ENCODE measurements at regions not wholly inside any gene's neighbourhood (a gene's known extent, or its start where the extent isn't known, plus 50 kb on each side); places are given as distances from the start of the nearest gene placed in this dataset.

GRCh38 chr14:61167642-61168041 is 113.5 kb downstream of the TMEM30B start:
- peaks cover 1% of the 10 kb centered on the region for H3K9me3 Mint-ChIP-seq (ENCODE audit: unreplicated experiment)
- TF ChIP-seq, protein P1, sequence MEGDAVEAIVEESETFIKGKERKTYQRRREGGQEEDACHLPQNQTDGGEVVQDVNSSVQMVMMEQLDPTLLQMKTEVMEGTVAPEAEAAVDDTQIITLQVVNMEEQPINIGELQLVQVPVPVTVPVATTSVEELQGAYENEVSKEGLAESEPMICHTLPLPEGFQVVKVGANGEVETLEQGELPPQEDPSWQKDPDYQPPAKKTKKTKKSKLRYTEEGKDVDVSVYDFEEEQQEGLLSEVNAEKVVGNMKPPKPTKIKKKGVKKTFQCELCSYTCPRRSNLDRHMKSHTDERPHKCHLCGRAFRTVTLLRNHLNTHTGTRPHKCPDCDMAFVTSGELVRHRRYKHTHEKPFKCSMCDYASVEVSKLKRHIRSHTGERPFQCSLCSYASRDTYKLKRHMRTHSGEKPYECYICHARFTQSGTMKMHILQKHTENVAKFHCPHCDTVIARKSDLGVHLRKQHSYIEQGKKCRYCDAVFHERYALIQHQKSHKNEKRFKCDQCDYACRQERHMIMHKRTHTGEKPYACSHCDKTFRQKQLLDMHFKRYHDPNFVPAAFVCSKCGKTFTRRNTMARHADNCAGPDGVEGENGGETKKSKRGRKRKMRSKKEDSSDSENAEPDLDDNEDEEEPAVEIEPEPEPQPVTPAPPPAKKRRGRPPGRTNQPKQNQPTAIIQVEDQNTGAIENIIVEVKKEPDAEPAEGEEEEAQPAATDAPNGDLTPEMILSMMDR (IDR thresholded peaks at IDR 0.05; ENCODE audit: partially characterized antibody, unreplicated experiment), result no peak
- no peaks in the 10 kb centered on the region for H3K36me3 Mint-ChIP-seq (ENCODE audit: unreplicated experiment)
- DNase-seq, result no peak
- H3K27me3 Mint-ChIP-seq (ENCODE audit: unreplicated experiment), result no peaks in the 10 kb centered on the region
- H3K4me1 Mint-ChIP-seq (ENCODE audit: low read depth, unreplicated experiment), result peaks cover 2% of the 10 kb centered on the region
- H3K27ac Mint-ChIP-seq (ENCODE audit: unreplicated experiment), result no peak overlapping the region
- H3K4me3 Mint-ChIP-seq (ENCODE audit: unreplicated experiment), result no peak overlapping the region

- no peak for DNase-seq
- no peak overlapping the region for H3K4me3 Mint-ChIP-seq (ENCODE audit: unreplicated experiment)
- H3K9me3 Mint-ChIP-seq (ENCODE audit: unreplicated experiment), result peaks cover under 1% of the 10 kb centered on the region
- TF ChIP-seq, protein P1 (IDR thresholded peaks at IDR 0.05; ENCODE audit: partially characterized antibody, unreplicated experiment), result no peak
- no peak overlapping the region for H3K27ac Mint-ChIP-seq (ENCODE audit: unreplicated experiment)
- no peaks in the 10 kb centered on the region for H3K4me1 Mint-ChIP-seq (ENCODE audit: low read depth, unreplicated experiment)
- H3K27me3 Mint-ChIP-seq (ENCODE audit: unreplicated experiment), result no peaks in the 10 kb centered on the region
- H3K36me3 Mint-ChIP-seq (ENCODE audit: unreplicated experiment), result peaks cover 4% of the 10 kb centered on the region
Observed at GRCh38 chr14:61160798-61161197, 120.3 kb downstream of the TMEM30B start.

DNA sequence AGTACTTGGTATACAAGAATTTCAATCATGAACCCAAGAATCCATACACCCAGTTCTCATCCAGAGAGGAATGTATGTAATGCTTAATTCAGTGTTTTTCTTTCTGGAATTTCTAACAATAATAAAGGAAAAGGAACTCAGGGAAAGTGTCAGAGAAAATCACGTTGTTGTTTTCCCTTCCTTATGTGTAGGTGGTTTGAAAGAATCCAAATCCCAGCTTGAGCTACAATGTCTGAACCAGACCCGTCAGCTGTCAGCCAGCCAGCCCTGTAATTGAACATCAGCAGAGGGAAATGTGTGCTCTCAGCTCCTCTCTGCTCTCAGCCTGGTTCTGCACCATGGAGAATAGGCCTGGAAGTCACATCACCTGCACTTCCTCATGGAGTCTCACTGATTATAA is 126.5 kb downstream of the TMEM30B start:
- Mint-ChIP-seq H3K27me3 (ENCODE audit: unreplicated experiment) (peaks cover 16% of the 10 kb centered on the region), H3K27ac (ENCODE audit: unreplicated experiment) (peak overlapping the region; percentile 96), H3K4me1 (ENCODE audit: low read depth, unreplicated experiment) (peaks cover 26% of the 10 kb centered on the region), H3K9me3 (ENCODE audit: unreplicated experiment) (peaks cover 31% of the 10 kb centered on the region), H3K36me3 (ENCODE audit: unreplicated experiment) (no peaks in the 10 kb centered on the region), H3K4me3 (ENCODE audit: unreplicated experiment) (no peak overlapping the region)
- TF ChIP-seq, protein P1 (IDR thresholded peaks at IDR 0.05; ENCODE audit: partially characterized antibody, unreplicated experiment), result no peak
- DNase-seq, result no peak

DNA sequence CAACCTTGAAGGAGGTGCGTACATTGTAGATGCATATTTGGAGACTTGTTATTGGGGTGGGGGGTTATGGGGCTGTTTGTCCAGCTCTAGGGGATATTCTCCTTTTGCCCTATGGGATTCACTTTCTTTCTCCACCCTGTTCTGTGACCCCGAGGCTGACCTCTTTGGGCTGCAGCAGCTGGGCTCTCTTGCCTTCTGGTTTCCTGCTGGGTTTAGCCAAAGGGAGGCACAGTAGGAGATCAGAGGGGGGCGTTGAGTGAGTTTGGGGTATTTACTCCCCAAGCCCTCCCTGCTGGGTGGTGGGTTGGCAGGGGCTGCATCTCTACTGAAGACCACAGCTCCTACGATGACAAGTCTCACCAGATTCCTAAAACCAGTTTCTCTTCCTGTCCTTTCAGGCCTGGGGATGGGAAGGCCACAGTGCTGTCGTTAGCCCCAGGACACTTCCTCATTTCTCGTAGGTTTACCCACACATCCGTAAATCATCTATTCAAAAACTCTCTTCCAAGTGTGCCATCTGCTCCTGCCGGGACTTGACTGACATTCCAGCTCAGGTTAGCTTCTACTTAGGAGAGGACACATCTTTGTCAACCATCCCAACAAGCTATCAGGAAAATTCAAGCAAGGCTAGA is 127.1 kb downstream of the TMEM30B start:
- TF ChIP-seq, protein P1 (IDR thresholded peaks at IDR 0.05; ENCODE audit: partially characterized antibody, unreplicated experiment), result no peak
- peaks cover 16% of the 10 kb centered on the region for H3K27me3 Mint-ChIP-seq (ENCODE audit: unreplicated experiment)
- peaks cover 31% of the 10 kb centered on the region for H3K9me3 Mint-ChIP-seq (ENCODE audit: unreplicated experiment)
- peak overlapping the region; percentile 75 for H3K4me3 Mint-ChIP-seq (ENCODE audit: unreplicated experiment)
- H3K4me1 Mint-ChIP-seq (ENCODE audit: low read depth, unreplicated experiment), result peaks cover 26% of the 10 kb centered on the region
- peak; percentile 35 for DNase-seq
- no peaks in the 10 kb centered on the region for H3K36me3 Mint-ChIP-seq (ENCODE audit: unreplicated experiment)
- peak overlapping the region; percentile 96 for H3K27ac Mint-ChIP-seq (ENCODE audit: unreplicated experiment)

DNA sequence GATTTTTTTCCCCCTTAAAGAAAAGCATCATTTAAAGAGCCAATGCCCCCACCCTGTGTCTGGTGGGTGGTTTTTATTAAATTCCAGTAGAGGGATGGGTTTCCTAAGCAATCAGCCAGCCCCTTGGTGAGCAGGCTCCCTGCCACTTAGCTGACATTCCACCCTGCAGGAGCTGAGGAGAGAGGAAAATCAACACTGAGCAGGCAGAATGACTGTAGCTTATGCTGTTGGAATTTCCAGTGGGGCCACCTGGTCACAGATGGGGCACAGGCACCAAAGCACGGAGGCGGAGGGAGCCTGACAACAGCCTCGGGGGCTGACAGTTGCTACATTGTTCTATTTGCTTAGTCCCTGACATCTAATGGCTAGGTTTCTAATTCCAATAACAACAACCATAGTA is 127.7 kb downstream of the TMEM30B start:
- H3K27ac Mint-ChIP-seq (ENCODE audit: unreplicated experiment), result peak overlapping the region; percentile 96
- H3K9me3 Mint-ChIP-seq (ENCODE audit: unreplicated experiment), result peaks cover 31% of the 10 kb centered on the region
- H3K4me3 Mint-ChIP-seq (ENCODE audit: unreplicated experiment), result peak overlapping the region; percentile 75
- peaks cover 16% of the 10 kb centered on the region for H3K27me3 Mint-ChIP-seq (ENCODE audit: unreplicated experiment)
- no peaks in the 10 kb centered on the region for H3K36me3 Mint-ChIP-seq (ENCODE audit: unreplicated experiment)
- DNase-seq, result peak; percentile 86
- TF ChIP-seq, protein P1 (IDR thresholded peaks at IDR 0.05; ENCODE audit: partially characterized antibody, unreplicated experiment), result no peak
- peaks cover 26% of the 10 kb centered on the region for H3K4me1 Mint-ChIP-seq (ENCODE audit: low read depth, unreplicated experiment)
